WTC11 (cell line): ENCODE measurements at regions not wholly inside any gene's neighbourhood (a gene's known extent, or its start where the extent isn't known, plus 50 kb on each side); places are given as distances from the start of the nearest gene placed in this dataset.

ENCODE experiments used
- ARID4B ChIP-seq: sonication (generic); formaldehyde crosslinking; IDR thresholded peaks from 2 replicates; pipeline ENCODE4 v1.8.0; 2023; ENCODE audit warnings: missing genetic modification reagents, mild to moderate bottlenecking, borderline replicate concordance
- CTCF ChIP-seq: fragments of 200-600 bp; IDR thresholded peaks from 2 replicates; pipeline ENCODE4 v1.8.0; 2022; ENCODE audit warnings: antibody characterized with exemption
- ESRRA ChIP-seq: sonication (generic); formaldehyde crosslinking; IDR thresholded peaks from 2 replicates; pipeline ENCODE4 v1.8.1; 2022; ENCODE audit warnings: mild to moderate bottlenecking, missing genetic modification reagents, borderline replicate concordance
- IRF2 ChIP-seq: sonication (generic); formaldehyde crosslinking; IDR thresholded peaks from 2 replicates; pipeline ENCODE4 v1.8.0; 2022; ENCODE audit warnings: low read depth, missing genetic modification reagents, borderline replicate concordance
- USF1 ChIP-seq: sonication (generic); formaldehyde crosslinking; IDR thresholded peaks from 2 replicates; pipeline ENCODE4 v1.8.0; 2022; ENCODE audit warnings: mild to moderate bottlenecking, missing genetic modification reagents

- TF ChIP-seq CTCF (no peak), USF1 (CRISPR knock-in tag) (no peak), ARID4B (CRISPR knock-in tag) (no peak), IRF2 (CRISPR knock-in tag) (no peak), ESRRA (CRISPR knock-in tag) (no peak)
Observed at GRCh38 chrX:145949056-145949455, 131.4 kb downstream of the SLITRK2 start.
